ENCODE measurements at regions not wholly inside any gene's neighbourhood (a gene's known extent, or its start where the extent isn't known, plus 50 kb on each side); places are given as distances from the start of the nearest gene placed in this dataset.
"Not testable (repeated sequence)": the region's sequence is repeated elsewhere in the genome, so short reads cannot be mapped to it uniquely, and the experiment has no call there.

GRCh38 chr3:140768941-140769340, 91.1 kb downstream of the TRIM42 start:
- DNase-seq = no peak

GRCh38 chr3:140769951-140770350, 92.1 kb downstream of the TRIM42 start:
- Mint-ChIP-seq H3K36me3 (ENCODE audit: insufficient read depth in 2 of 2) (peaks cover 2 to 3% of the 10 kb centered on the region in 2 donors), H3K4me3 (no peak overlapping the region), H3K27ac (no peak overlapping the region), H3K27me3 (ENCODE audit: low read depth) (no peaks in the 10 kb centered on the region), H3K4me1 (ENCODE audit: low read depth) (peaks cover 10% of the 10 kb centered on the region), H3K9me3 (peaks cover 2 to 3% of the 10 kb centered on the region in 2 donors)
- DNase-seq (no peak), ATAC-seq (replicated peaks in 1 of 2) (no peak)

More at GRCh38 chr3:140768941-140769340, 91.1 kb downstream of the TRIM42 start:
- Mint-ChIP-seq H3K27ac (no peak overlapping the region), H3K36me3 (ENCODE audit: insufficient read depth in 2 of 2) (peaks cover 0 to 3% of the 10 kb centered on the region in 2 donors), H3K4me3 (no peak overlapping the region), H3K4me1 (ENCODE audit: low read depth) (peaks cover 10% of the 10 kb centered on the region), H3K27me3 (ENCODE audit: low read depth) (peaks cover 8% of the 10 kb centered on the region), H3K9me3 (peaks cover 0 to 2% of the 10 kb centered on the region in 2 donors)
- ATAC-seq (replicated peaks in 1 of 2) = no peak

GRCh38 chr3:140770977-140771667, 93.3 kb downstream of the TRIM42 start:
- DNase-seq (no peak), ATAC-seq (replicated peaks in 1 of 2) (no peak)
- no peaks in the 10 kb centered on the region for H3K27me3 Mint-ChIP-seq (ENCODE audit: low read depth)
- no peak overlapping the region for H3K4me3 Mint-ChIP-seq
- H3K36me3 Mint-ChIP-seq (ENCODE audit: insufficient read depth in 2 of 2) = peaks cover 2 to 3% of the 10 kb centered on the region in 2 donors
- no peak overlapping the region for H3K27ac Mint-ChIP-seq
- peaks cover 2 to 4% of the 10 kb centered on the region in 2 donors for H3K9me3 Mint-ChIP-seq
- peaks cover 6% of the 10 kb centered on the region for H3K4me1 Mint-ChIP-seq (ENCODE audit: low read depth)

GRCh38 chr3:140777631-140778233, 99.9 kb downstream of the TRIM42 start:
- Mint-ChIP-seq H3K4me3 (no peak overlapping the region), H3K27ac (no peak overlapping the region), H3K4me1 (ENCODE audit: low read depth) (no peaks in the 10 kb centered on the region), H3K36me3 (ENCODE audit: insufficient read depth in 2 of 2) (peaks cover 0 to 2% of the 10 kb centered on the region in 2 donors), H3K9me3 (peaks cover 2% of the 10 kb centered on the region in 2 donors), H3K27me3 (ENCODE audit: low read depth) (no peaks in the 10 kb centered on the region)
- DNase-seq (no peak), ATAC-seq (replicated peaks in 1 of 2) (no peak)

GRCh38 chr3:140791368-140791767, 113.5 kb downstream of the TRIM42 start:
- DNase-seq (no peak), ATAC-seq (replicated peaks in 1 of 2) (no peak)
- Mint-ChIP-seq H3K9me3 (peaks cover 5 to 8% of the 10 kb centered on the region in 2 donors), H3K4me3 (no peak overlapping the region), H3K36me3 (ENCODE audit: insufficient read depth in 2 of 2) (peaks cover 2% of the 10 kb centered on the region in 2 donors), H3K27me3 (ENCODE audit: low read depth) (no peaks in the 10 kb centered on the region), H3K4me1 (ENCODE audit: low read depth) (no peaks in the 10 kb centered on the region), H3K27ac (no peak overlapping the region)

GRCh38 chr3:140794507-140794906, 116.6 kb downstream of the TRIM42 start:
- Mint-ChIP-seq H3K27me3 (ENCODE audit: low read depth) (no peaks in the 10 kb centered on the region), H3K27ac (no peak overlapping the region), H3K36me3 (ENCODE audit: insufficient read depth in 2 of 2) (peaks cover 2 to 4% of the 10 kb centered on the region in 2 donors), H3K4me1 (ENCODE audit: low read depth) (no peaks in the 10 kb centered on the region), H3K9me3 (peaks cover 5 to 12% of the 10 kb centered on the region in 2 donors), H3K4me3 (no peak overlapping the region)
- DNase-seq (no peak), ATAC-seq (replicated peaks in 1 of 2) (no peak)

- not testable (repeated sequence) for H3K27ac Mint-ChIP-seq; H3K27me3 Mint-ChIP-seq (ENCODE audit: low read depth); DNase-seq; H3K4me1 Mint-ChIP-seq (ENCODE audit: low read depth); ATAC-seq (replicated peaks in 1 of 2); H3K4me3 Mint-ChIP-seq; H3K36me3 Mint-ChIP-seq (ENCODE audit: insufficient read depth in 2 of 2)
- H3K9me3 Mint-ChIP-seq = peaks cover 15 to 16% of the 10 kb centered on the region in 2 donors
Measured at GRCh38 chr3:140802898-140803297, 125.0 kb downstream of the TRIM42 start.

- Mint-ChIP-seq H3K4me1 (ENCODE audit: low read depth) (no peaks in the 10 kb centered on the region), H3K27ac (no peak overlapping the region), H3K4me3 (no peak overlapping the region), H3K36me3 (ENCODE audit: insufficient read depth in 2 of 2) (peaks cover 2% of the 10 kb centered on the region in 2 donors), H3K9me3 (peaks cover 2 to 7% of the 10 kb centered on the region in 2 donors), H3K27me3 (ENCODE audit: low read depth) (peaks cover 13% of the 10 kb centered on the region)
- ATAC-seq (replicated peaks in 1 of 2) (no peak), DNase-seq (no peak)
Measured at GRCh38 chr3:140809316-140809715, 131.5 kb downstream of the TRIM42 start.

- H3K4me1 Mint-ChIP-seq (ENCODE audit: low read depth) = no peaks in the 10 kb centered on the region
- H3K27me3 Mint-ChIP-seq (ENCODE audit: low read depth) = peaks cover 3% of the 10 kb centered on the region
- DNase-seq (no peak), ATAC-seq (replicated peaks in 1 of 2) (no peak)
- no peaks in the 10 kb centered on the region for H3K36me3 Mint-ChIP-seq (ENCODE audit: insufficient read depth in 2 of 2)
- H3K4me3 Mint-ChIP-seq = no peak overlapping the region
- H3K9me3 Mint-ChIP-seq = peaks cover 3 to 9% of the 10 kb centered on the region in 2 donors
- no peak overlapping the region for H3K27ac Mint-ChIP-seq
Measured at GRCh38 chr3:140816372-140817195, 125.1 kb upstream of the SLC25A36 start.

- Mint-ChIP-seq H3K4me1 (ENCODE audit: low read depth) (no peaks in the 10 kb centered on the region), H3K27me3 (ENCODE audit: low read depth) (peaks cover 6% of the 10 kb centered on the region), H3K27ac (no peak overlapping the region), H3K9me3 (no peaks in the 10 kb centered on the region), H3K36me3 (ENCODE audit: insufficient read depth in 2 of 2) (no peaks in the 10 kb centered on the region), H3K4me3 (no peak overlapping the region)
- DNase-seq (no peak), ATAC-seq (replicated peaks in 1 of 2) (no peak)
Measured at GRCh38 chr3:140821493-140821892, 120.1 kb upstream of the SLC25A36 start.

GRCh38 chr3:140822401-140823047, 119.1 kb upstream of the SLC25A36 start:
- no peaks in the 10 kb centered on the region for H3K9me3 Mint-ChIP-seq
- H3K27ac Mint-ChIP-seq = no peak overlapping the region
- DNase-seq (no peak), ATAC-seq (replicated peaks in 1 of 2) (no peak)
- no peak overlapping the region for H3K4me3 Mint-ChIP-seq
- H3K27me3 Mint-ChIP-seq (ENCODE audit: low read depth) = peaks cover 6% of the 10 kb centered on the region
- no peaks in the 10 kb centered on the region for H3K4me1 Mint-ChIP-seq (ENCODE audit: low read depth)
- H3K36me3 Mint-ChIP-seq (ENCODE audit: insufficient read depth in 2 of 2) = no peaks in the 10 kb centered on the region

- H3K36me3 Mint-ChIP-seq (ENCODE audit: insufficient read depth in 2 of 2) = no peaks in the 10 kb centered on the region
- H3K27me3 Mint-ChIP-seq (ENCODE audit: low read depth) = peaks cover 6% of the 10 kb centered on the region
- no peaks in the 10 kb centered on the region for H3K9me3 Mint-ChIP-seq
- H3K27ac Mint-ChIP-seq = no peak overlapping the region
- no peak overlapping the region for H3K4me3 Mint-ChIP-seq
- DNase-seq (no peak), ATAC-seq (replicated peaks in 1 of 2) (no peak)
- H3K4me1 Mint-ChIP-seq (ENCODE audit: low read depth) = no peaks in the 10 kb centered on the region
Measured at GRCh38 chr3:140823106-140823505, 118.5 kb upstream of the SLC25A36 start.

- no peaks in the 10 kb centered on the region for H3K36me3 Mint-ChIP-seq (ENCODE audit: insufficient read depth in 2 of 2)
- no peak overlapping the region for H3K4me3 Mint-ChIP-seq
- ATAC-seq (replicated peaks in 1 of 2) = no peak
- H3K4me1 Mint-ChIP-seq (ENCODE audit: low read depth) = peaks cover 4% of the 10 kb centered on the region
- DNase-seq = no peak
- no peak overlapping the region for H3K27ac Mint-ChIP-seq
- peaks cover 1% of the 10 kb centered on the region for H3K27me3 Mint-ChIP-seq (ENCODE audit: low read depth)
- H3K9me3 Mint-ChIP-seq = no peaks in the 10 kb centered on the region
Measured at GRCh38 chr3:140827894-140828293, 113.7 kb upstream of the SLC25A36 start.
